SK-N-SH (cell line): ENCODE measurements at regions not wholly inside any gene's neighbourhood (a gene's known extent, or its start where the extent isn't known, plus 50 kb on each side); places are given as distances from the start of the nearest gene placed in this dataset.

ENCODE experiments used
- CTCF ChIA-PET: fragments of 300-600, 350-600 bp; formaldehyde crosslinking; extraction: SDS; loops from one replicate; lab custom pipeline; 2021; lab: Yijun Ruan, JAX
- POLR2A ChIA-PET: fragments of 350-600 bp; sonication (Branson Sonifier 250); formaldehyde crosslinking; extraction: SDS; loops from one replicate; lab custom pipeline; 2020; ENCODE audit warnings: antibody characterized with exemption, inconsistent platforms; lab: Yijun Ruan, JAX
- DNase-seq: peaks from one replicate; pipeline ENCODE4 v3.0.0; 2012
- H2AFZ ChIP-seq: fragments of 200-600 bp; sonication (generic); 2 replicates; pipeline ENCODE4 v1.8.1; 2016; ENCODE audit warnings: antibody characterized with exemption, mild to moderate bottlenecking, low read depth
- H3F3A ChIP-seq: fragments of 200-600 bp; sonication (generic); replicated peaks from 2 replicates; pipeline ENCODE3; 2016; ENCODE audit warnings: antibody characterized with exemption, mild to moderate bottlenecking; ENCODE audit not compliant: insufficient read depth
- H3K27ac ChIP-seq, 2 experiments: fragments of 200-500 bp in 1 of 2; fragments of 200-600 bp in 1 of 2; sonication (Bioruptor generic) in 1 of 2; sonication (generic), shearing (Covaris generic) in 1 of 2; 2 replicates each; pipeline versions ENCODE4 v1.5.1 to v1.6.1; 2014 to 2016; ENCODE audit warnings: low read depth in 2 of 2, inconsistent platforms in 1 of 2, low read length in 1 of 2, mild to moderate bottlenecking in 1 of 2, mixed read lengths in 1 of 2
- H3K27me3 ChIP-seq: fragments of 200-600 bp; sonication (generic), shearing (Covaris generic); 2 replicates; pipeline ENCODE4 v1.6.1; 2016; ENCODE audit warnings: mixed run types; ENCODE audit not compliant: insufficient read depth
- H3K36me3 ChIP-seq, 2 experiments: fragments of 200-500 bp in 1 of 2; fragments of 200-600 bp in 1 of 2; sonication (Bioruptor generic) in 1 of 2; sonication (generic) in 1 of 2; replicated peaks in 1 of 2; 2 replicates each; pipeline versions ENCODE3 to v1.5.1; 2014 to 2016; ENCODE audit warnings: low read length in 1 of 2, mild to moderate bottlenecking in 1 of 2; ENCODE audit not compliant: insufficient read depth in 2 of 2, control insufficient read depth in 1 of 2
- H3K4me1 ChIP-seq, 2 experiments: fragments of 200-500 bp in 1 of 2; fragments of 200-600 bp in 1 of 2; sonication (Bioruptor generic) in 1 of 2; sonication (generic), shearing (Covaris generic) in 1 of 2; 2 replicates each; pipeline versions ENCODE4 v1.5.1 to v1.6.1; 2014 to 2016; ENCODE audit warnings: low read depth in 1 of 2, low read length in 1 of 2, mixed run types in 1 of 2; ENCODE audit not compliant: insufficient read depth in 2 of 2, control insufficient read depth in 1 of 2
- H3K4me2 ChIP-seq: fragments of 200-600 bp; sonication (generic), shearing (Covaris generic); 2 replicates; pipeline ENCODE4 v1.6.1; 2017; ENCODE audit warnings: mixed run types
- H3K4me3 ChIP-seq, 2 experiments: fragments of 200-500 bp in 1 of 2; fragments of 200-600 bp in 1 of 2; sonication (Bioruptor generic) in 1 of 2; sonication (generic), shearing (Covaris generic) in 1 of 2; 2 replicates each; pipeline versions ENCODE4 v1.5.1 to v1.8.1; 2014 to 2016; ENCODE audit warnings: low read depth in 2 of 2, inconsistent platforms in 1 of 2, low read length in 1 of 2, mild to moderate bottlenecking in 1 of 2, mixed read lengths in 1 of 2, moderate library complexity in 1 of 2
- H3K79me2 ChIP-seq: fragments of 200-600 bp; sonication (generic); 2 replicates; pipeline ENCODE4 v1.8.1; 2017; ENCODE audit warnings: mild to moderate bottlenecking; ENCODE audit not compliant: insufficient read depth
- H3K9ac ChIP-seq: fragments of 200-600 bp; sonication (generic); 2 replicates; pipeline ENCODE4 v1.6.1; 2017; ENCODE audit warnings: mixed run types
- H3K9me2 ChIP-seq: fragments of 200-600 bp; sonication (generic); 2 replicates; pipeline ENCODE4 v1.6.1; 2017; ENCODE audit warnings: mixed run types
- H3K9me3 ChIP-seq: fragments of 200-600 bp; sonication (generic); 2 replicates; pipeline ENCODE4 v1.6.1; 2017; ENCODE audit warnings: mixed run types, mild to moderate bottlenecking, moderate library complexity
- H4K20me1 ChIP-seq: fragments of 200-600 bp; sonication (generic); 2 replicates; pipeline ENCODE4 v1.6.1; 2017; ENCODE audit warnings: mild to moderate bottlenecking, mixed run types; ENCODE audit not compliant: insufficient read depth
- CHD2 ChIP-seq: fragments of 150-350 bp; IDR thresholded peaks from 2 replicates; pipeline ENCODE4 v1.6.1; 2018; ENCODE audit warnings: low read length; ENCODE audit not compliant: partially characterized antibody
- EZH2phosphoT487 ChIP-seq: fragments of 200-600 bp; sonication (generic); IDR thresholded peaks from 2 replicates; pipeline ENCODE4 v1.6.1; 2017; ENCODE audit warnings: low read depth, mixed run types, mild to moderate bottlenecking, antibody characterized with exemption, moderate library complexity, borderline replicate concordance
- FOXJ3 ChIP-seq: sonication (generic); formaldehyde crosslinking; IDR thresholded peaks from 2 replicates; pipeline ENCODE4 v1.5.1; 2020; ENCODE audit warnings: mild to moderate bottlenecking, missing genetic modification reagents
- FOXM1 ChIP-seq: IDR thresholded peaks from 2 replicates; pipeline ENCODE4 v1.4.0; 2012; ENCODE audit warnings: low read depth, mild to moderate bottlenecking
- GABPA ChIP-seq: IDR thresholded peaks from 2 replicates; pipeline ENCODE4 v1.4.0; 2012; ENCODE audit warnings: low read depth, mild to moderate bottlenecking
- GATA2 ChIP-seq: sonication (generic); formaldehyde crosslinking; IDR thresholded peaks from 2 replicates; pipeline ENCODE4 v1.5.0; 2020; ENCODE audit warnings: mild to moderate bottlenecking, missing genetic modification reagents
- RFX5 ChIP-seq: IDR thresholded peaks from 2 replicates; pipeline ENCODE4 v1.6.1; 2012; ENCODE audit warnings: mild to moderate bottlenecking, improper control_type of control experiment, low read length
- SIN3A ChIP-seq: IDR thresholded peaks from 2 replicates; pipeline ENCODE4 v1.6.1; 2012; ENCODE audit warnings: low read depth, mild to moderate bottlenecking, low read length, moderate library complexity, borderline replicate concordance
- SMC3 ChIP-seq: IDR thresholded peaks from 2 replicates; pipeline ENCODE4 v1.6.1; 2012; ENCODE audit warnings: low read depth, low read length, improper control_type of control experiment
- TAF1 ChIP-seq: IDR thresholded peaks from 2 replicates; pipeline ENCODE4 v1.6.1; 2012; ENCODE audit warnings: low read depth, mild to moderate bottlenecking, low read length, moderate library complexity, borderline replicate concordance
- YY1 ChIP-seq: IDR thresholded peaks from 2 replicates; pipeline ENCODE4 v1.4.0; 2012; ENCODE audit warnings: low read depth, mild to moderate bottlenecking
- WGBS: methylation state at CpG from one replicate; pipeline ENCODE4 v1.1.6; 2017; ENCODE audit warnings: low lambda C conversion rate; 5-methylcytosine and 5-hydroxymethylcytosine counted together
- TF ChIP-seq, protein P1 (sequence below): IDR thresholded peaks from 2 replicates; pipeline ENCODE4; 2012
- TF ChIP-seq, protein P2 (sequence below): IDR thresholded peaks from 2 replicates; pipeline ENCODE4 v1.4.0; 2012; ENCODE audit warnings: low read depth, borderline replicate concordance

- Histone ChIP-seq H3K36me3 (no peaks in the 10 kb centered on the region), H3K27me3 (no peaks in the 10 kb centered on the region), H2AFZ (peak overlapping the region; percentile 66; the same call in 1 of the 2 replicates), H3K4me2 (no peak overlapping the region), H3K9me3 (no peaks in the 10 kb centered on the region), H3K4me3 (no peak overlapping the region), H3K9ac (no peak overlapping the region), H3K79me2 (no peaks in the 10 kb centered on the region), H3F3A (no peaks in the 10 kb centered on the region), H3K9me2 (no peaks in the 10 kb centered on the region), H3K27ac (no peak overlapping the region), H3K4me1 (peaks cover 0 to 7% of the 10 kb centered on the region in 2 experiments; a peak in 2 of 4 replicates), H4K20me1 (no peaks in the 10 kb centered on the region)
- CTCF ChIA-PET, result interaction anchor here (2.0 kb wide), 1 partner anchor 9 kb away, joined by 7 read pairs; no protein-coding TSS in a partner anchor
- TF ChIP-seq, protein P1, sequence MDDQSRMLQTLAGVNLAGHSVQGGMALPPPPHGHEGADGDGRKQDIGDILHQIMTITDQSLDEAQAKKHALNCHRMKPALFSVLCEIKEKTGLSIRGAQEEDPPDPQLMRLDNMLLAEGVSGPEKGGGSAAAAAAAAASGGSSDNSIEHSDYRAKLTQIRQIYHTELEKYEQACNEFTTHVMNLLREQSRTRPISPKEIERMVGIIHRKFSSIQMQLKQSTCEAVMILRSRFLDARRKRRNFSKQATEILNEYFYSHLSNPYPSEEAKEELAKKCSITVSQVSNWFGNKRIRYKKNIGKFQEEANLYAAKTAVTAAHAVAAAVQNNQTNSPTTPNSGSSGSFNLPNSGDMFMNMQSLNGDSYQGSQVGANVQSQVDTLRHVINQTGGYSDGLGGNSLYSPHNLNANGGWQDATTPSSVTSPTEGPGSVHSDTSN, result peak; percentile 42; the same call in 1 of the 2 replicates
- no peak for TF ChIP-seq CHD2
- POLR2A ChIA-PET, result no interaction called here
- 61% methylated on average over 6 of the region's 6 CpGs for WGBS
- DNase-seq, result no peak
These were observed 109.6 kb upstream of the RPS6KA2 start for GRCh38 chr6:166736634-166737033.

- no peaks in the 10 kb centered on the region for H3K36me3 ChIP-seq
- no peak overlapping the region for H3K4me3 ChIP-seq
- no peak for TF ChIP-seq SIN3A
- TF ChIP-seq, all 33 proteins: peak for 0
- H3K4me2 ChIP-seq, result no peak overlapping the region
- ChIA-PET CTCF (no interaction called here), POLR2A (no interaction called here)
- no peaks in the 10 kb centered on the region for H4K20me1 ChIP-seq
- WGBS, result 70% methylated on average over 4 of the region's 4 CpGs
- H3F3A ChIP-seq, result no peaks in the 10 kb centered on the region
- no peaks in the 10 kb centered on the region for H3K9me2 ChIP-seq
- no peak overlapping the region for H3K9ac ChIP-seq
- no peaks in the 10 kb centered on the region for H3K9me3 ChIP-seq
- DNase-seq, result no peak
- H3K27me3 ChIP-seq, result no peaks in the 10 kb centered on the region
- H3K79me2 ChIP-seq, result no peaks in the 10 kb centered on the region
- no peak overlapping the region for H2AFZ ChIP-seq
- H3K4me1 ChIP-seq, result peaks cover 0 to 3% of the 10 kb centered on the region in 2 experiments; a peak in 2 of 4 replicates
- no peak overlapping the region for H3K27ac ChIP-seq
These were observed 106.8 kb upstream of the RPS6KA2 start for GRCh38 chr6:166733900-166734299.

DNA sequence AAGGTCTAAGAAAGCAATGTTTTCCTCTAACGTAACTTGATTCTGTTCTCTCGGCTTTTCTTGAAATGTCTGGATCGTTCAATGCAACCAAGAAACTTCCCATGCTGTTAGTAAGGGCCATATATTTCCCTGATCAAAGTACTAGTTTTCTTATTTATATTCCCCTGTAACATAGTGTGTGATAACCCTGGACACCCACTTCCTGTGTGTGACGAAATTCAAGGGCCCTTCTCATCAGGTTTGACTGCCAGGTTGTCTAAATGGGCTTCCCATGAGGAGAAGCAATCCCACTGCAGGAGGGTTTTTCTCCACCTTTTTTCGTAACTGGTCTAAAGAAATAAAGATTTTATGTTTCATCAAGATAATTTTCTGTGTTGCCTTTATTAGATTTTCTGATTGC is 102.6 kb upstream of the RPS6KA2 start:
- no peak overlapping the region for H3K27ac ChIP-seq
- no peak for DNase-seq
- no peaks in the 10 kb centered on the region for H3K27me3 ChIP-seq
- POLR2A ChIA-PET, result no interaction called here
- H3F3A ChIP-seq, result peaks cover 4% of the 10 kb centered on the region
- no peaks in the 10 kb centered on the region for H3K9me3 ChIP-seq
- no peak overlapping the region for H3K4me3 ChIP-seq
- TF ChIP-seq FOXM1 (no peak), RFX5 (no peak), EZH2phosphoT487 (no peak), SIN3A (no peak), FOXJ3 (CRISPR knock-in tag) (no peak), YY1 (no peak), TAF1 (no peak), GATA2 (no peak), GABPA (no peak), SMC3 (no peak)
- TF ChIP-seq, protein P2, sequence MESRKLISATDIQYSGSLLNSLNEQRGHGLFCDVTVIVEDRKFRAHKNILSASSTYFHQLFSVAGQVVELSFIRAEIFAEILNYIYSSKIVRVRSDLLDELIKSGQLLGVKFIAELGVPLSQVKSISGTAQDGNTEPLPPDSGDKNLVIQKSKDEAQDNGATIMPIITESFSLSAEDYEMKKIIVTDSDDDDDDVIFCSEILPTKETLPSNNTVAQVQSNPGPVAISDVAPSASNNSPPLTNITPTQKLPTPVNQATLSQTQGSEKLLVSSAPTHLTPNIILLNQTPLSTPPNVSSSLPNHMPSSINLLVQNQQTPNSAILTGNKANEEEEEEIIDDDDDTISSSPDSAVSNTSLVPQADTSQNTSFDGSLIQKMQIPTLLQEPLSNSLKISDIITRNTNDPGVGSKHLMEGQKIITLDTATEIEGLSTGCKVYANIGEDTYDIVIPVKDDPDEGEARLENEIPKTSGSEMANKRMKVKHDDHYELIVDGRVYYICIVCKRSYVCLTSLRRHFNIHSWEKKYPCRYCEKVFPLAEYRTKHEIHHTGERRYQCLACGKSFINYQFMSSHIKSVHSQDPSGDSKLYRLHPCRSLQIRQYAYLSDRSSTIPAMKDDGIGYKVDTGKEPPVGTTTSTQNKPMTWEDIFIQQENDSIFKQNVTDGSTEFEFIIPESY, result no peak
- TF ChIP-seq, all 33 proteins: peak for 0
- no peak overlapping the region for H3K4me2 ChIP-seq
- H3K9ac ChIP-seq, result no peak overlapping the region
- no peaks in the 10 kb centered on the region for H3K79me2 ChIP-seq
- H3K4me1 ChIP-seq, result peaks cover 0 to 19% of the 10 kb centered on the region in 2 experiments; a peak in 2 of 4 replicates
- 76% methylated on average over 5 of the region's 5 CpGs for whole genome bisulfite sequencing
- H3K9me2 ChIP-seq, result no peaks in the 10 kb centered on the region
- no peaks in the 10 kb centered on the region for H3K36me3 ChIP-seq
- H4K20me1 ChIP-seq, result no peaks in the 10 kb centered on the region
- CTCF ChIA-PET, result interaction anchor here (1.2 kb wide), 1 partner anchor 9 kb away, joined by 3 read pairs; no protein-coding TSS in a partner anchor
- H2AFZ ChIP-seq, result no peak overlapping the region
